ENCODE measurements at regions not wholly inside any gene's neighbourhood (a gene's known extent, or its start where the extent isn't known, plus 50 kb on each side); places are given as distances from the start of the nearest gene placed in this dataset.

DNA sequence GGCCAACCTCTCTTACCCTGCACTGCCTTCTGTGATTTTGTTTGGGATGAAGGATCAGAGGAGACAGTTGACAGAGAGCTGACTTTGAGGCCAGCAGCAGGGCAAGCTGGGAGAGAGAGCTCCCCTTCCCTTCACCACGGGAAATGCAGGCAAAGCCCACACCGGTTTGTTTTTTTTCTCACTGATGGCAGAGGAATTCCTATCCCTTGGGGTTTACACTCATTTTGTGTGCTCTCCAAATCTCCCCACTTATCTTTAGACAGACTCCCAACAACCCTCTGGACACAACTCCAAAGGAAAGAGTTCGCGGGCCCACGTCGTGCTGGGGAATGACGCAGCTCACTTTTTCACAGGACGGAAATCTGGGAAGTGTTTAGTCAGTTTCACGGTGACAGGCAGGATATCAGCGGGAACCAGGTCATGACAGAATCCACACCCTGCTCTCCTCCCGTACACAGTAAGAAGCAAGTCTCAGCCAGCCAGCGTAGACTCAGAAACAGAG lies 68.3 kb upstream of the FAM171A1 start:
- peak overlapping the region; percentile 84 for H3K27ac ChIP-seq
- H3K4me1 ChIP-seq (ENCODE audit: low read depth) = peaks cover 5% of the 10 kb centered on the region
- peak; percentile 59 for TF ChIP-seq CTCF (IDR thresholded peaks at IDR 0.05; ENCODE audit: low read depth, low read length)
- no peaks in the 10 kb centered on the region for H3K36me3 ChIP-seq
- peak; percentile 49 to 86 for DNase-seq (ENCODE audit: low read depth in 1 of 2, low spot score in 1 of 2)
- no peaks in the 10 kb centered on the region for H3K27me3 ChIP-seq
- no peaks in the 10 kb centered on the region for H3K9me3 ChIP-seq (ENCODE audit: low read depth)
- H3K4me3 ChIP-seq = peak overlapping the region; percentile 11

- H3K9me3 ChIP-seq (ENCODE audit: low read depth) = no peaks in the 10 kb centered on the region
- H3K4me3 ChIP-seq = no peak overlapping the region
- peaks cover 5% of the 10 kb centered on the region for H3K4me1 ChIP-seq (ENCODE audit: low read depth)
- H3K36me3 ChIP-seq = no peaks in the 10 kb centered on the region
- no peak for TF ChIP-seq CTCF (IDR thresholded peaks at IDR 0.05; ENCODE audit: low read depth, low read length)
- no peak overlapping the region for H3K27ac ChIP-seq
- no peak for DNase-seq (ENCODE audit: low read depth in 1 of 2, low spot score in 1 of 2)
- H3K27me3 ChIP-seq = no peaks in the 10 kb centered on the region
Observed at GRCh38 chr10:15436696-15437095, 65.6 kb upstream of the FAM171A1 start.

DNA sequence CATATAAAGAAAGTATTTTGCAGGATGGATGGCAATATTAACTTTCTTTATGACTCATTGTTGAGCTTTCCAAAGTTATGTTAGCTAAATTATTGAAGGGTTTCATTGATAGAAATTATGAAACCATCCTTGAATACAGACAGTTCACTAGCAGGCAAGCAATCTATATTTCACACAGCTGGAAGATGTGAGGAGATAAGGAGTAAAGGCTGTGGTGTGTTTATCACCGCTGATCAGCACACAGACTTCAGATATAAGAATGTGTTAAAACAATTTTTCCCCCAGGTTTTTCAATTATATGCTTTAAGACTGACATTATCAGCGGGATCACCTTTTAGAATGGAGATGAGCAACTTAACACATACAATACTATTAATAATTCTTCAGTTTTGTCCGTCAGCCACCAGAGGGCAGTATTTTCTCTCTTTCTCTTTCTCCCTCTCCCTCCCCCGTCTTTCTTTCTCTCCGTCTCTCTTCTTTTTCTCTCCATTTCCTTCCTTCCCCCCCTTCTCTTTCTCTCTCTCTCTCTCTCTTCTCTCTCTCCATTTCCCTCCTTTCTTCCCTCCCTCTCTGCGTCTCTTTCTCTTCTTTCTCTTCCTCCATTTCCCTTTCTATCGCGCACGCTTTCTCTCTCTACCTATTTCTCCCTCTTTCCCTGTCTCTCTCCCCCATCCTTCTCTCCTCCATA lies 62.9 kb upstream of the FAM171A1 start:
- Histone ChIP-seq H3K4me1 (ENCODE audit: low read depth) (no peaks in the 10 kb centered on the region), H3K4me3 (peak overlapping the region; percentile 21), H3K27me3 (no peaks in the 10 kb centered on the region), H3K9me3 (ENCODE audit: low read depth) (no peaks in the 10 kb centered on the region), H3K36me3 (no peaks in the 10 kb centered on the region), H3K27ac (no peak overlapping the region)
- DNase-seq (ENCODE audit: low read depth in 1 of 2, low spot score in 1 of 2) = peak; percentile 70 to 75
- peak; percentile 57 for TF ChIP-seq CTCF (IDR thresholded peaks at IDR 0.05; ENCODE audit: low read depth, low read length)

- TF ChIP-seq CTCF (IDR thresholded peaks at IDR 0.05; ENCODE audit: low read depth, low read length) = no peak
- no peak overlapping the region for H3K27ac ChIP-seq
- no peaks in the 10 kb centered on the region for H3K27me3 ChIP-seq
- DNase-seq (ENCODE audit: low read depth in 1 of 2, low spot score in 1 of 2) = no peak
- H3K4me1 ChIP-seq (ENCODE audit: low read depth) = no peaks in the 10 kb centered on the region
- no peak overlapping the region for H3K4me3 ChIP-seq
- no peaks in the 10 kb centered on the region for H3K9me3 ChIP-seq (ENCODE audit: low read depth)
- H3K36me3 ChIP-seq = no peaks in the 10 kb centered on the region
Observed at GRCh38 chr10:15432266-15432665, 61.2 kb upstream of the FAM171A1 start.

GRCh38 chr10:15430969-15431771 lies 60.1 kb upstream of the FAM171A1 start:
- DNase-seq (ENCODE audit: low read depth in 1 of 2, low spot score in 1 of 2) = no peak
- H3K4me1 ChIP-seq (ENCODE audit: low read depth) = no peaks in the 10 kb centered on the region
- no peaks in the 10 kb centered on the region for H3K36me3 ChIP-seq
- no peaks in the 10 kb centered on the region for H3K9me3 ChIP-seq (ENCODE audit: low read depth)
- H3K27me3 ChIP-seq = no peaks in the 10 kb centered on the region
- H3K27ac ChIP-seq = no peak overlapping the region
- no peak overlapping the region for H3K4me3 ChIP-seq
- TF ChIP-seq CTCF (IDR thresholded peaks at IDR 0.05; ENCODE audit: low read depth, low read length) = no peak
